Fibroblast of lung (primary cell): ENCODE measurements at regions not wholly inside any gene's neighbourhood (a gene's known extent, or its start where the extent isn't known, plus 50 kb on each side); places are given as distances from the start of the nearest gene placed in this dataset.

Experiments used
- CTCF ChIP-seq, 2 donors: IDR thresholded peaks in 1 of 2; conservative IDR thresholded peaks in 1 of 2; 1 replicate in 1 of 2; 2 replicates in 1 of 2; pipeline ENCODE4 v1.5.1; 2011 to 2012; ENCODE audit warnings: low read length in 2 of 2, control low read depth in 1 of 2, inconsistent platforms in 1 of 2, low read depth in 1 of 2, mild to moderate bottlenecking in 1 of 2
- EZH2 ChIP-seq: IDR thresholded peaks from 2 replicates; pipeline ENCODE4 v1.5.1; 2012; ENCODE audit warnings: low read length, control low read depth, mild to moderate bottlenecking; ENCODE audit errors: missing control alignments

GRCh38 chr13:70708775-70709174, 600.5 kb upstream of the KLHL1 start:
- TF ChIP-seq CTCF (conservative IDR thresholded peaks at IDR 0.05 in 1 of 2, IDR thresholded peaks at IDR 0.05 in 1 of 2; ENCODE audit: low read depth in 1 of 2, low read length in 2 of 2) (no peak), EZH2 (no peak)
